GM18907 (cell line): ENCODE measurements at regions not wholly inside any gene's neighbourhood (a gene's known extent, or its start where the extent isn't known, plus 50 kb on each side); places are given as distances from the start of the nearest gene placed in this dataset.
"Not testable (repeated sequence)": the region's sequence is repeated elsewhere in the genome, so short reads cannot be mapped to it uniquely, and the experiment has no call there.

Experiments used
- ATAC-seq: cut with Tn5 transposase; IDR thresholded peaks from one replicate; pipeline ENCODE4 v1.9.1; 2021; ENCODE audit warnings: mild to moderate bottlenecking, moderate library complexity; ENCODE audit not compliant: unreplicated experiment

- ATAC-seq: no peak
Measured at GRCh38 chr21:28154121-28154520, 838.6 kb downstream of the LTN1 start.

GRCh38 chr21:28152732-28153131 is 839.9 kb downstream of the LTN1 start:
- ATAC-seq: no peak

GRCh38 chr21:28151758-28152157 is 840.9 kb downstream of the LTN1 start:
- no peak for ATAC-seq

- no peak for ATAC-seq
Measured at GRCh38 chr21:28150778-28151177, 841.9 kb downstream of the LTN1 start.

GRCh38 chr21:28148400-28149064 is 844.1 kb downstream of the LTN1 start:
- ATAC-seq: no peak

GRCh38 chr21:28144653-28145052 is 848.0 kb downstream of the LTN1 start:
- no peak for ATAC-seq

GRCh38 chr21:28144089-28144488 is 848.6 kb downstream of the LTN1 start:
- ATAC-seq: no peak

GRCh38 chr21:28142697-28143096 is 850.0 kb downstream of the LTN1 start:
- ATAC-seq: no peak

- no peak for ATAC-seq
Measured at GRCh38 chr21:28138272-28138671, 854.4 kb downstream of the LTN1 start.

- ATAC-seq: no peak
Measured at GRCh38 chr21:28136656-28137255, 855.9 kb downstream of the LTN1 start.

GRCh38 chr21:28135646-28136045 is 857.0 kb downstream of the LTN1 start:
- ATAC-seq: no peak

GRCh38 chr21:28133116-28133515 is 859.6 kb downstream of the LTN1 start:
- no peak for ATAC-seq

GRCh38 chr21:28132713-28133112 is 860.0 kb downstream of the LTN1 start:
- no peak for ATAC-seq

GRCh38 chr21:28127175-28127785 is 865.4 kb downstream of the LTN1 start:
- ATAC-seq: no peak

- no peak for ATAC-seq
Measured at GRCh38 chr21:28126521-28127174, 866.0 kb downstream of the LTN1 start.

GRCh38 chr21:28124541-28124940 is 868.1 kb downstream of the LTN1 start:
- no peak for ATAC-seq

- ATAC-seq: no peak
Measured at GRCh38 chr21:28118570-28118969, 874.1 kb downstream of the LTN1 start.

- not testable (repeated sequence) for ATAC-seq
Measured at GRCh38 chr21:28114986-28115385, 877.7 kb downstream of the LTN1 start.

- ATAC-seq: no peak
Measured at GRCh38 chr21:28113718-28114117, 879.0 kb downstream of the LTN1 start.

GRCh38 chr21:28112511-28112910 is 880.2 kb downstream of the LTN1 start:
- no peak for ATAC-seq

- no peak for ATAC-seq
Measured at GRCh38 chr21:28111151-28111619, 881.5 kb downstream of the LTN1 start.

GRCh38 chr21:28110716-28111115 is 882.0 kb downstream of the LTN1 start:
- ATAC-seq: no peak
